K562 (cell line): ENCODE measurements at regions not wholly inside any gene's neighbourhood (a gene's known extent, or its start where the extent isn't known, plus 50 kb on each side); places are given as distances from the start of the nearest gene placed in this dataset.
"Not testable (repeated sequence)": the region's sequence is repeated elsewhere in the genome, so short reads cannot be mapped to it uniquely, and the experiment has no call there.

Experiments
- ATAC-seq: fragments of 200-7000 bp; cut with Tn5 transposase; 3 replicates; pipeline ENCODE4 v1.9.1; 2020; ENCODE audit warnings: moderate library complexity
- BruUV-seq: library from RNA; stranded (reverse); fragments of 400-500 nt; replicated peaks from 2 replicates; lab custom pipeline; 2021; lab: Mats Ljungman, UMichigan
- CTCF ChIA-PET: fragments of 300-600 bp; formaldehyde crosslinking; extraction: SDS; loops from one replicate; lab custom pipeline; 2021; ENCODE audit warnings: low intra/inter-chr PET ratio; lab: Yijun Ruan, JAX
- POLR2A ChIA-PET: fragments of 300-600, 350-650 bp; sonication (Branson Sonifier 250); formaldehyde crosslinking; extraction: SDS; loops from one replicate; lab custom pipeline; 2021; ENCODE audit warnings: antibody characterized with exemption, inconsistent platforms; lab: Yijun Ruan, JAX
- DNase-seq, 4 experiments: peaks; one replicate each; pipeline versions ENCODE4 v3.0.0 to v3.0.0-alpha.2; 2011 to 2018; ENCODE audit warnings: low spot score in 3 of 4, mixed read lengths in 3 of 4; ENCODE audit errors: extremely low read depth in 1 of 4
- FAIRE-seq: peaks from 2 replicates; lab custom pipeline; 2011; peaks lifted over from hg19 to GRCh38; lab: Jason Lieb, UNC
- H2AFZ ChIP-seq: 2 replicates; pipeline ENCODE4 v1.6.0; 2011; ENCODE audit warnings: low read depth, low read length, control low read depth, inconsistent platforms
- H3K27ac ChIP-seq: fragments of 200-600 bp; 3 replicates; pipeline ENCODE4 v1.8.0; 2011; ENCODE audit warnings: low read depth, mild to moderate bottlenecking, control low read depth, inconsistent platforms, low read length, moderate library complexity, mixed read lengths; ENCODE audit errors: extremely low read depth
- H3K27me3 ChIP-seq, 2 experiments: fragments of 300-600 bp in 1 of 2; 2 replicates in 1 of 2; 3 replicates in 1 of 2; pipeline versions ENCODE4 v1.6.0 to v1.8.0; 2011; ENCODE audit warnings: inconsistent platforms in 2 of 2, low read length in 2 of 2, mild to moderate bottlenecking in 1 of 2, mixed read lengths in 1 of 2, moderate library complexity in 1 of 2; ENCODE audit not compliant: control insufficient read depth in 2 of 2, insufficient read depth in 2 of 2
- H3K36me3 ChIP-seq: fragments of 300-600 bp; 3 replicates; pipeline ENCODE4 v1.8.0; 2011; ENCODE audit warnings: mild to moderate bottlenecking, low read length, inconsistent platforms; ENCODE audit not compliant: control insufficient read depth, insufficient read depth
- H3K4me1 ChIP-seq, 2 experiments: fragments of 200-600 bp in 1 of 2; replicated peaks in 1 of 2; 2 replicates in 1 of 2; 3 replicates in 1 of 2; pipeline versions ENCODE4 v1.5.1 to v1.8.0; 2011; ENCODE audit warnings: inconsistent platforms in 2 of 2, low read length in 2 of 2, mild to moderate bottlenecking in 1 of 2, mixed read lengths in 1 of 2, moderate library complexity in 1 of 2; ENCODE audit not compliant: control insufficient read depth in 2 of 2, insufficient read depth in 2 of 2
- H3K4me2 ChIP-seq: 2 replicates; pipeline ENCODE4 v1.6.1; 2011; ENCODE audit warnings: low read length, control low read depth, inconsistent platforms, mixed read lengths; ENCODE audit not compliant: insufficient read depth
- H3K4me3 ChIP-seq: fragments of 200-600 bp; sonication (generic), shearing (Covaris generic); 2 replicates; pipeline ENCODE4 v1.5.1; 2016; ENCODE audit warnings: control low read depth, inconsistent platforms
- H3K79me2 ChIP-seq: fragments of 200-600 bp; 3 replicates; pipeline ENCODE4 v1.8.0; 2011; ENCODE audit warnings: low read length, inconsistent platforms; ENCODE audit not compliant: control insufficient read depth, insufficient read depth
- H3K9ac ChIP-seq, 2 experiments: 2 replicates each; pipeline versions ENCODE4 v1.6.0 to v1.6.1; 2011; ENCODE audit warnings: low read depth in 2 of 2, low read length in 2 of 2, control low read depth in 1 of 2, inconsistent platforms in 1 of 2, mild to moderate bottlenecking in 1 of 2, mixed read lengths in 1 of 2; ENCODE audit not compliant: insufficient read depth in 1 of 2
- H3K9me1 ChIP-seq: one replicate; pipeline ENCODE4 v1.6.0; 2011; ENCODE audit warnings: inconsistent platforms, mild to moderate bottlenecking, low read length, moderate library complexity; ENCODE audit not compliant: control insufficient read depth, insufficient read depth
- H3K9me3 ChIP-seq: replicated peaks from 2 replicates; pipeline ENCODE4 v1.5.1; 2011; ENCODE audit warnings: low read depth, low read length, inconsistent platforms; ENCODE audit not compliant: control insufficient read depth, insufficient read depth
- H4K20me1 ChIP-seq: replicated peaks from 2 replicates; pipeline ENCODE4 v1.6.1; 2011; ENCODE audit warnings: low read length, inconsistent platforms, mixed read lengths; ENCODE audit not compliant: control insufficient read depth, insufficient read depth
- MEIS2 ChIP-seq: fragments of 450-650 bp; IDR thresholded peaks from 2 replicates; pipeline ENCODE4 v1.6.1; 2014; ENCODE audit warnings: mild to moderate bottlenecking; ENCODE audit not compliant: partially characterized antibody
- PKNOX1 ChIP-seq: fragments of 450-650 bp; IDR thresholded peaks from 2 replicates; pipeline ENCODE4 v1.6.1; 2016
- WGBS: fragments of 100-300 bp; shearing (Covaris generic); methylation state at CpG from one replicate; pipeline ENCODE4 v1.1.6; 2016; ENCODE audit warnings: low coverage, mixed read lengths; ENCODE audit not compliant: insufficient coverage; ENCODE audit errors: missing lambda C conversion rate; 5-methylcytosine and 5-hydroxymethylcytosine counted together
- in situ Hi-C: fragments of 300-500 bp; cut with MboI; formaldehyde crosslinking; loops from 4 replicates; pipeline ENCODE4 v1.15.0; 2018; ENCODE audit warnings: inconsistent platforms, mixed read lengths
- intact Hi-C: fragments of 100-400 bp; cut with micrococcal nuclease; formaldehyde crosslinking; loops from 2 replicates; pipeline ENCODE4 v1.14.2; 2022
- TF ChIP-seq, protein P1 (sequence below), 2 experiments: IDR thresholded peaks in 1 of 2; conservative IDR thresholded peaks in 1 of 2; 2 replicates each; pipeline ENCODE4 v1.6.1; 2016; ENCODE audit warnings: low read depth in 2 of 2, mild to moderate bottlenecking in 1 of 2, missing compliant biosample characterization in 1 of 2, missing genetic modification characterization in 1 of 2, moderate library complexity in 1 of 2

DNA sequence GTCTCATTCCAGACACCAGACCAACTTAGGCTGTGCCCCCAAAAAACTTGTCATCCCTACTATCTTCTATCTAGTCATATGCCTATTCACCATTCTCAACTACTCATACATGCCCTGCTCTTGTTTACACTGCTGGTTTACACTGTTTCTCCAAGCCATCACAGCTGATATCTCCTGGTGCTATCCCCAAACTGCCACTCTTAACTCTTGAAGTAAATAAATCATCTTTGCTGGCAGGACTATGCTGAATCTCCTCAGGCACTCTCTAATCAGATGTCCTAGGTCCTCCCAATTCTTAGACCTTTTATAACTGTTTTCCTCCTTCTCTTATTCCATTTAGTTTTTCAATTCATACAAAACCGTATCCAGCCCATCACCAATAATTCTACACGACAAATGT lies 81.9 kb downstream of the EBNA1BP2 start:
- in situ Hi-C loops, intact Hi-C loops, H4K20me1 ChIP-seq, H3K9me1 ChIP-seq, H3K79me2 ChIP-seq, ATAC-seq, H3K4me3 ChIP-seq, FAIRE-seq, H3K9ac ChIP-seq, H3K36me3 ChIP-seq, H2AFZ ChIP-seq, CTCF ChIA-PET, H3K4me2 ChIP-seq, H3K4me1 ChIP-seq, H3K9me3 ChIP-seq, BruUV-seq, DNase-seq, H3K27ac ChIP-seq, POLR2A ChIA-PET: not testable (repeated sequence)
- H3K27me3 ChIP-seq = peaks cover 10 to 26% of the 10 kb centered on the region in 2 experiments; a peak in 4 of 5 replicates
- WGBS = 4% methylated on average over 2 of the region's 2 CpGs
- TF ChIP-seq MEIS2 = peak; percentile 73
- peak; percentile 83 for TF ChIP-seq PKNOX1
- TF ChIP-seq, protein P1, sequence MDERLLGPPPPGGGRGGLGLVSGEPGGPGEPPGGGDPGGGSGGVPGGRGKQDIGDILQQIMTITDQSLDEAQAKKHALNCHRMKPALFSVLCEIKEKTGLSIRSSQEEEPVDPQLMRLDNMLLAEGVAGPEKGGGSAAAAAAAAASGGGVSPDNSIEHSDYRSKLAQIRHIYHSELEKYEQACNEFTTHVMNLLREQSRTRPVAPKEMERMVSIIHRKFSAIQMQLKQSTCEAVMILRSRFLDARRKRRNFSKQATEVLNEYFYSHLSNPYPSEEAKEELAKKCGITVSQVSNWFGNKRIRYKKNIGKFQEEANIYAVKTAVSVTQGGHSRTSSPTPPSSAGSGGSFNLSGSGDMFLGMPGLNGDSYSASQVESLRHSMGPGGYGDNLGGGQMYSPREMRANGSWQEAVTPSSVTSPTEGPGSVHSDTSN (CRISPR knock-in tag; IDR thresholded peaks at IDR 0.05; ENCODE audit: low read depth) = not testable (repeated sequence)
- TF ChIP-seq, protein P1 (tag; conservative IDR thresholded peaks at IDR 0.05; ENCODE audit: low read depth) = peak; percentile 80
